ENCODE measurements at regions not wholly inside any gene's neighbourhood (a gene's known extent, or its start where the extent isn't known, plus 50 kb on each side); places are given as distances from the start of the nearest gene placed in this dataset.

DNA sequence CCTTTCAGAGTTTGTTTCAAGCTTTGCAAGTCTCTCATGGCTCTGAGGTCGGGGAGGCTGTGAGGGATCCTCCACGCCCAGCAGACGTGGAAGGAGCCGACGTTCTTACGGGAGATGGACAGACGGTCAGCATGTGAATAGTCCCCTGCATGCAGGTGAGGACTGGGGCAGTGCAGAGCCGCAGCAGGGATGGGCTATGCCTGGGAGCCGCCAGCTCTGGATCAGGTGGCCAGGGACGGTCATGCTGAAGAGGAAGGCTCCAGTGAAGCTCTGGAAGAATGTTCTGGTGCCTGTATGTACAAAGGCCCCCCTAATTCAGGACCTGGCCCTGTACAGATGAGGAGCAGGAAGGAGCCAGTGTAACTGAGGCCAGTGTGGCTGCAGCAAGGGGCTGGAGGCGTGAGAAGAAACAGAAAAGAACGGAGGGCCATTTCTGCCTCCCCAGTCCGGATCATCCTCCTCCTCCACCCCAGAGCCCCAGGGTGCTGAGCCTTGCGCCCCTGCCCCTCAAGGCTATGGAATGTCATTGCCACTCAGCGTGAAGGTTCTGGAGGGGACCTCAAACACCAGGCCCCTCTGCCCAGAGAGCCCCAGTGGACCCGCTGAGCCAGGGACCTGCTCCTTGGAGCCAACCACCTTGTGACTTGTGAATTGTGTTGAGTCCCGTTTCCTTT, 96.8 kb upstream of the DIO3 start:
- no peak for DNase-seq

DNA sequence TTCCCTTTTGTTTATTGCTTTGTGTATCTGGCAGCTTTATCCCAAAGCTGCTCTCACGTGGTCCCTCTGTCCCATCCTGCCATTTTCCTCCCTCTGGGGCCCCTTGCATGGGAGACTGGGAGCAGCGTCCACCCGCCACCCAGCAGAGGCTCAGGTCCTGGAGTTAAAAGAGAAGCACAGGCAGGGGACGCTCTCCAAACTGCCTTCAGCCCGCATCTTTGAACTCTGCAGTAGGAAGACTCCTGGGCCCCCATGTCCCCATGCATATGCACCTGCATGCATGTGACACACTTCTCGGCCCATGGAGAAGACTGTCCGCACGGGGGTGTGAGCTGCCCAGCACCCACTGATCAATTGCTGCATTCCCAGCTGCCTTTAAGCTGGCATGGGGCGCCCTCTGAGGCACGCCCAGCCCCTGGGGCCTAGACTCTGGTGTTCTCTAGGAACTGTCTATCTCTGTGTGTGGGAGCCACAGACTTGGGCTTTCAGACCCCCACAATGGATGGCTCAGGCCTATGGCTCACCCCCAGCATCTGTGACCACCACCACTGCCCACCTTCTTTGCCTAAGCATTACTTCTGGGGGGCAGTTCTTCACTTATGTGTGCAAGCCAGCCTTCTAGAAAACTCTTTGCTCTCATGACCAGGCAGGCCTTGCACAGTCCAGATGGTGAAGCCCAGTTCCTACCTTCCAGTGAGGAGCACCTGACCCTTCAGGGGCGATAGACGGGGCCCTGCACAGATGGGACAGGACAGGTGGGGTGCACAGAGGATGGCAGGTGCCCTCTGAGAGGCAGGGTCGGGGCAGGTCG, 96.1 kb upstream of the DIO3 start:
- no peak for DNase-seq

DNA sequence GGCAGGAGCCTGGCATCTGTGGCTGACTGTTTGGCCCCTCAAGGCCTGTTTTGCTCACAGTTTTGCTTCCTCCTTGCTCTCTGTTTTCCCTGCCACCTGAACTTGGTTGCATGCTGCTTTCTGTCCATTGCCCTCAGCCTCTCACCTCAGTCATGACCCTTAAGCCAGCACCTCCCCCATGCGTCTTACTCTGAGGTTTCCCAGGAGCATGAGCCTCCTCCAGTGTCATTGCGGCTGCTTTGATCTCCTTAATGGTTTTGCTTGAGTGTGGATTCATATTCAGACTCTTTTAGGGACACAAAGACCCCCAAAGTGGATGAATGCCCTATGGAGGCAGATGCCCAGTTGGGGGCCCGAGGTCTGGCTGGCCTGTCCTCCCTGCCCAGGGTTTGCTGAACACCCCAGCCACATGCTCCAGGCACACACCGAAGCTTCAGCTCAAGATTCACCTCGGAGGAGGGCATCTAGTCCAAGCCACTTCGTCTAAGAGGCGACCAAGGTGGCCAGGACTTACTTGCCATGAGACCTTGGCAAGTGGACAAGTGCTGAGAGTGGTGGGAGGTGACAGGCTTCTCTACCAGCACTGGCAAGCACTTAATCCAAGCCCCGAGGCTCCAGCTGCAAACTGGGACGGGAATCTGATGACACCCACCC, 95.4 kb upstream of the DIO3 start:
- DNase-seq = no peak

DNA sequence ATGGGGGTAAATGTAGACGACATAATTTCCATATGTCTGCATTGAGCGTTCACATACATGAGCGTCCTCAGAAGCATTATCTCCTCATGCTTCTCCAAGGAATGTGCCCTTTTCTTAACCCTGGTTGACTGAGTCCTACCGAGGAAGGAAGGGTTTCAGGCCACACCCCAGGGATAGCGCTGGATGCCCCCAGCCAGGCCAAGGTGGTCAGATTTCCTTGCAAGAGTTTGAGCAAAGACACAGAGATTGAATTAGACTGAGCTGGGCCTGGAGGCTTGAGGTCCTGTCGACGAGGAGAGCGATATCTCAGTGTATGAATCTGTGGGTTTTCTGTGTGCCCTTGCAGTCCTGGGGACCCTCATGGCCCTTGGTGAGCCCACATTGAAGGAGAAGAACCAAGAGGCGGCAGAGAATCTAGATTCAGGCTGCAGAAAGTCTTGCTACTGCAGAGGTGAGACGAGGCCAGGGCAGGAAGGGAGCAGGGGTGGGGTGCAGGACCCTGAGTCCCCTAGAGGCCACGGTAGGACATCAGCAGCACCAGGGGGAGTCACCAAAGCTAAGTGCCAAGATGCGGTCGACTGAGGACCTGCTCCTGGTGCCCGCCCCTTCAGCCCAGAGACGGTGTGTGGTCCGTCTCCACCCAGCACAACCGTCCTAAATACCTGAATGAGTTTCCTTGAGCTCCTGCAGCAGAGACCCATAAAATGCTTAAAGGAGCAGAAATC, 94.7 kb upstream of the DIO3 start:
- DNase-seq = no peak

DNA sequence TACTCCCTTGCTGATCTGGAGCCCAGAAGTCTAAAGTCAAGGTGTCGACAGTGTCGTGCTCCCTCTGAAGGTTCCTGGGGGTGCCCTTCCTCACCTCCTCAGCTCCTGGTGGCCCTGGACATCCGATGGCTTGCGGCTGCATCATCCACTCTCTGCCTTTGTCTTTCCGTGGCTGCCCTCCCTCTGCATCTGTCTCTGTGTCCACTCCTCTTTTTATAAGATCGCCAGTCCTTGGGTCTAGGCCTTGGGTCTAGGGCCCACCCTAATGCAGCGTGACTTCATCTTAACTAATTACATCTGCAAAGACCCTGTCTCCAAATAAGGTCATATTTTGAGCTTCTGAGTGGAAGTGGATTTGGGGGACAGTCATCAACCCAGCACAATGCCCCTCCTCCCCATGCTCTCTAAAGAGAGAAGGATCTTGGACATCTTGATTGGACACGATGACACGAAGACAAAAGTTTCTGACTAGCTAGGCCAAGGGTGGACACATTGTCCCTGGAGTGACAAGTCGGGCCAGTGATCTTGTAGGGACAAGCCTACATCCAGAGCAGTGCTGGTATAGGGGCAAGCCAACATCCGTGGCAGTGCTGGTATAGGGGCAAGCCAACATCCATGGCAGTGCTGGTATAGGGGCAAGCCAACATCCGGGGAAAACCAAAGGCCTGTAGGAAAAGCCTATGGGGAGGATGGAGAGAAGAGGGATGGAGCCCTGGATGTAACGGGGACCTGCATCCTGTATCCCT, 93.9 kb upstream of the DIO3 start:
- DNase-seq = no peak

DNA sequence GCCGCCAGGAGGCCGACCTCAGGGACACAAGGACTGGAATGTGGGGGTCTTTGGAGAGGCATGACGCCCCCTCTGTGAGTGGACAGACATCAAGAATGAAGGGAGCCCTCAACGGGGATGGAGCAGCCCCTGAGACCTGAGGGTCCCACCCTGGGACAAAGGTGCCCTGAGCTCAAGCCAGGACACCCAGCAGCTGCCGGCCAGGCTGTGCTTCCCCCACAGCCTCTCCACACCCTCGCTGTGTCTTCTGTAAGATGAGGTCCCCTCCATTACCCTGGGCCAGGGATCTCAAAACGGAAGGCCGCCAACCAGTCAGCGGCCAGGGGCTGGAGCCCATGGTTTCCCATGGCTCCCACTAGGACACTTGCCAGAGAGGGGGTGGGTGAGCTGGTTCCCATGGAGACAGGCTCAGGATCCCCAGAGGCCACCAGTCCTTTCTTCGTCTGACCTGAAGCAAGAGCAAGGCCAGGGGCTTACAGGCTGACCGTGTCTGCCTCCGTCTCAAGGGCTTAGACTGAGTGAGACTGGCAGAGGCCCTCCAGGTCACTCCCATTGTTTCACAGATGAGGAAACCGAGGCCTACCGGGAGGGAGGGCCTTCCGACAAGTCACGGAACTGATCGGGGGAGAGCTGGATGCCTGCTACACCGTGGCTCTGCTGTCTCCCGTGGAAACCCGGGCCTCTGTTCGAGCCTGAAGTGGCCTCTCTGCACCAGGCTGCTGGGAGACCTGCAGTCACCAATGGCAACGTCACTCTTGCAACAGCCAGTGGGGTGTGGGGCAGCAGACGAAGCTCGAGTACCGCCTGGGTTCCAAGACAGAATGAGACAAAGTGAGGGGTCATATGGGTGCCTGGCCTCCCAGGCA, 91.7 kb upstream of the DIO3 start:
- peak; percentile 1 for DNase-seq

DNA sequence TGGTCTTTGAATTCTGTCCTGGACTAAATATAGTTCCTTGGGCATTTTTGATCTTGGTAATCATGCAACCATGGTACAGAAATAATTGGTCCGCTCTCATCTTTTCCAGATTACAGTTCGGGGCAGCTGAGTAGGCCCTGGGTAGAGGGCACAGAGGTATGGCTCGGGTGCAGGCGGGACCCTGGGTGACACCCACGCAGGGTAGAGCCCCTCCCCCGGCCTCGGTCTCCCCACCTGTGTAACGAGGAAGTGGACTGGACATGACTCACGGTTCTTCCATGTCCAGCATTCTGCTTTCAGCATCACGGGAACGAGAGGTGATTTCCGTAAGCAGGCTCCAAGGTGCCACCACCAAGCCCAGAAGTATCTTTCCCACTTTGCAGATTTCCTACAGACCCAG, 91.0 kb upstream of the DIO3 start:
- DNase-seq = no peak

DNA sequence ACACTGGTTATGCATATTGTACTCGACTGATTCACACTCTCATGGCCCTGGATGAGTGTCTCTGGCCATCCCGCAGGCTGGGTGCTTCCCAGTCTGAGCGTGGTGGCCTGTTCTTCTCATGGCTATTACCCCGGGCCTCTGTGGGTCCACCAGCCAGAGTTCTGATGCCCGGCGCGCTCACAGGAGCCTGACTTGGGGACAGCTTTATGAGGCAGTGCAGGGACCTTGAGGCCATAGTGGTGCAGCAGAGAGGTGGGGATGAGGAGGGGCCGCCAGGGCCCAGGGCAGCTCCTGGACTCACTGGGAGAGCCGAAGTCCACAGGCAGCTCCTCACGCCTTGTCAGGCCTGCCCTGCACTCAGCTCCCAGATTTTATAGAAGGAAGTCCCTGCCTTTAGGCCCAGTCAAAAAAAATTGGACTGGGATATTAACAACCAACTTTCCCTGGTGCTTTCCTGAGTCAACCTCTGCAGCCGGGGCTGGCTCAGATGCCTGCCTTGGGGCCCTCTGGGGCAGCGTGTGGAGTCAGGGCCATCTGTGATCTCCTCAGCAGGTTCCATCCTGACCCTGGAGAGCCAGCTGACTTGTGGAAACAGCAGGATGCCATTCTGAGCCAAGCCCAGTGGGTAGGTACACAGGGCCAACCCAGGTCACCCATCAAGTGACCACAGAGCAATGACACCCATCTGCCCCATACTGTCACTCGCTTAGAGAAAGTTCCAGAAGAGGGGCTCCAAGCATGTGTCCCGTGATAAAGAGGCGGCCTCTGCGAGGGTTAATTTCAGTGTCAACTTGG, 89.4 kb upstream of the DIO3 start:
- DNase-seq = no peak

DNA sequence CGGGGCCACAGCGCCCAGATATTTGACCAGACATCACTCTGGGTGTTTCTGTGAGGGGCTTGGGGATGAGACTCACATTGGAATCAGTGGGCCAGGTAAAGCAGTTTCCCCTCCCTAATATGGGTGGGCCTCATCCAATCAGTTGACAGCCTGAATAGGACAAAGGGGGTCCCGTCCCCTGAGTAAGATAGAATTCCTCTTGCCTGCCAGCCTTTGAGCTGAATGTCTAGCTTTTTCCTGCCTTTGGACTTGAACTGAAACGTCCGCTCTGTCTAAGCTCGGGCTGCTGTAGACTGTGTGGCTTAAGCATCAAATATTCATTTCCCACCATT, 88.8 kb upstream of the DIO3 start:
- DNase-seq = no peak

DNA sequence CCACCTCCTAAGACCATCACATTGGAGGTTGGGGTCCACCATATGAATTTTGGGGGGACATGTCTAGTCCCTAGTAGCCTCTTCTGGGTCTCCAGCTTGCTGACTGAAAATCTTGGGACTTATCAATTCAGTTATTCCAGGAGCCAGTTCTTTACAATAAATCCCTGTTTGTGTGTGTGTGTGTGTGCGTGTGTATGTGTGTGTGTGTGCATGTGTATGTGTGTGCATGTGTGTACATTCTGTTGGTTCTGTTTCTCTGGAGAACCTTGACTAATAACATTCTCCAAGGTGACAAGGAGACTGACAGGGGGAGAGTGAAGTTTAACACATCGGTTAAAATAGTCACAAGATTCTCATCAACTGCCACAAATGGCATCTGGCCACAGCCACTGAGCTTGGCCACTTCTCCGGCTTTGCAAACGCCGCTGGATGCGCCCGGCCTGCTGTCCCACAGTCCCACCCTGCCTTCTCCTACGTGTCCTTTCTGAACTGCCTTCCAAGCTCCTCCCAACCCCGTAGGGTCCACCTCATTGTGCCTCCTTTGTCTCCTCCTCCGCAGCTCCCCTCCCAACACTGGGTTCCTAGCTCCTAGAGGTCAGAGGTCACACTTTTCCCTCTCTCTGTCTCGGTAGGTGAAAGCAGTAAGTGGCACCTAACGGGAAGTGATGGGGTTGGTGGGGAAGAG, 88.1 kb upstream of the DIO3 start:
- no peak for DNase-seq

DNA sequence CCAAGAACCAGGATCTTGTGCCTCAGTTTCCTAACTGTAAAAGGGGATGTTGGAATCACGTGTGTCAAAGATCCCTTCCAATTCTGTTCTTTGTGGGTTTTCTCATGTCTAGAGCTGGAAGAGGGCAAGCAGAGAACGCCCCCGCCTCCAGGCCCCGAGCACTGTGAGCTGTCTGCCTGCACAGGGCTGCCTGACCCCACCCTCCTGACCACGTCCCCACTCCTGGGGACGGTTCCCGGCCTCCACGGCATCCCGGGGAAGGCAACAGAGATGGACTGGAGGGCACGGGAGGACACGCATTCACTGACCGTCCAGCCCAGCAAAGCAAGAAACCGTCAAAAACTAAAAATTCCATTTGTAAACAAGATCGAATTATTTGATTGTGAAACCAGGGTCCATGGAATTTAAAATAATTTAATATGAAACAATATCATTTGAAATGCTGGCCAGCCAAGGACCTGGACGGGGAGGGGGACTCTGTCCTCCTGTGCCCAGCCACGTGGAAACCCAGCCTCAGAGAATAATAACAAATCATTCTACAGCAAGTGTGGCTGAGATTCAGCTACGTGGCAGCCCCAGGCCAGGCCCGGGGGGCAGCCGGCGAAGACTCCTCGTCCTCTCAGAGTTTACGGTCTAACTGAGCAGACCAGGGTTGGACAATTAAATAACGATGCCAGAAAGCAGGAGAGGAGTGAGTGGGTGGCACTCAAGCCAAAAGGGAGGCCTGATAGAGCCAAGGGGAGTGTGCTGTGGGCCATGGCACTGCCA, 87.3 kb upstream of the DIO3 start:
- no peak for DNase-seq

DNA sequence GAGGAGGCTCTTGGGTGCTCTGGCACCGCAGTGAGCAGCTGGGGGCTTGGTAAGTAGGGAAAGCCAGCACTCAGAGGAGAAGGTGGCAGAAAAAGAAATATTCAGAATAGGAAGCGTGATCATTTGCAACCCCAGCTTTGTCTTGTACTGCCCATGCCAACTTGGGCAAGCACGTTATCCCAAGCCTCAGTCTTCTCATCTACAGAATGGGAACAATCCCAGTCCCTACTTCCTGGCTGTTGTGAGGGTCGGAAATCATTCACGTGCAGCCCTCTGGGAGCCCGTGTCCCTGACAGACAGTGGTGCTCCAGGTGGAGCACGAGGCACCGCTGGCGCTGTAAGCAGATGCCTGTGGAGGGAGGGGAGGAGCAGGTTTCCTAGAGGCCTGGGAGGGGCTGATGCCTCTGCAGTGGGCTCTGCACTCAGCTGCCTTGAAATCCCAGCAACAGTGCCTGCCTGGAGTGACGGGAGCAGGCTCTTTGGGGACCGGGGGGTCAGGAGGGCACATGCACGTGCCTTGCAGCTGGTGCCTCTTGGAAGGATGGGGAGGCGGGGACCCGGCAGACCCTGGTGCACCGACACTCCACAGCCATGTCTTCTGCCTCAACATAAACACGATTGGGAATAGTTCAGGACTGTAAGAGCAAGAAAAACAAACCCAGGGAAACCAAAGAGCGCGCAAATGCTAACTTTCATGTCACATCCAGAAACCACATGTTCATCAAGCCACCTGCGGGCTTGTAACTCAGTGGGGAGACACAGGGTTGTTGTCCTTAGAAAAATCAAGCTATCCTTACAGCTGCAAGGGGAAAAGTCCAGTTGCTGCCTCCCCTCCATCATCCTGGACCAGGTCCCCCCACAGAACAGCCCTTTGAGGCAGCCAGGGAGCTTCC, 86.5 kb upstream of the DIO3 start:
- DNase-seq = no peak

DNA sequence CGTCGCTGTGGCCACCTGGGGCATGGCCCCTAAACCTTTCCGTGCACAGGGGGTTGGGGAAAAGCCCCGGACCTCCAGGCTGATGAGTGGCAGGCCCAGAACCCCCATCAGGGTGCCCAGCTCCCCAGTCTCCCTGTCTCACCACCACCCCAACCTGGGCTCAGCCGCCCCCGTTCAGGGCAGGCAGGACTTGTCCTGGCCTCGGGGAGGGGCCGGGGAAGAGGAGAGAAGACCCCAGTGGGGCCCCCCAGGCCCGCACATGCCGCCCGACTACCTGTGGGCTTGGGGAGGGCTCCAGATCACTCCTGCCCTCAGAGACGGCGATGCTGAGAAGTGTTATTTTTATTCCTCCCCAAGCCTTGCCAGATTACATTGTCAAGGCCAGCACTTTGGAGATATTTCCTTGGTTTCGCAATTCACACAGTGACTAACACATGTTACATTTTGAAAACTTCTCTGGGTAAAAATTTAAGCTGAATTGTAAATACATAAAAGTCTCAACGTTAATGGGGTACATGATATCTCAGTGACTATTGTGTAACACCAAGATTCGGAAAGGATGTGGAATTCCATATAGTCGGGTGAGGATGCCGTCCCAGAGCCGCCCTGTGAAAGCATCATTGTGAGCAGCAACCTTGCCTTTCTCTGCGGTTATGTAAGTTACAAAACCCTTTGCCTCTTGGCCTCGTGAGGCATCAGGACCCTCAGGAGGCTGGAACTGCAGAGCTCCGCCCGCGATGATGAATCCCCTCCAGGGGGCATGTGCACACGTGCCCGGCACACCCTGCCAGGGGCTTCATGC, 85.6 kb upstream of the DIO3 start:
- DNase-seq = no peak

DNA sequence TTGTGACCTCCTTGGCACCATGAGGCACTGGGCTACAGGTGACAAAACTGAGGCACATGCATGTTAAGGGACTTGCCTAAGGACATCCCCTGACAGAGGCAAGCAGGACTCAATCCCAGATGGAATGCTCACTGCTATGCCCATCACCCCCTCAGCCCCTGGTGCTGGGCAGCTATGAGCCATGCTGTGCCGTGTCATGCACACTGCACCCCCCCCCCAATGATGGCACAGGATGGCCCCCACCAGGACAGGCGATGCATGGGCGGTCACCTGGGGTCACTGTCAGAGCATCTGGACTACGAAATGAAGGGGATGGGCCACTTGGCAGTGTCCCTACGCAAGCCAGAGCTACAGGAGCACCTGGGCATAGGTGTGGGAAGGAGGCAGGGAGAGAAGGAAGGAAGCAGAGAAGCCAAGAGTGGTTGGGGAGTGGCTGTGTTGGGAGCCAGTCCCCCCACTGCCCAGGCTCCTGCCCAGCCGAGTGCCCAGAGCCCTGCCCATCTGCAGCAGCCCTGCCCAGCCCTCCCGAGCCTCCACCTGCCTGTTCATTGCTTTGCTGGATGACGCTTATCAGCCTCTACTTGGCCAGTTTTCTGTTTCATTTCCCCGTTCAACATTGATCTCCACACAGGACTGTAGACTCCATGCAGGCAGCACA, 84.9 kb upstream of the DIO3 start:
- no peak for DNase-seq

DNA sequence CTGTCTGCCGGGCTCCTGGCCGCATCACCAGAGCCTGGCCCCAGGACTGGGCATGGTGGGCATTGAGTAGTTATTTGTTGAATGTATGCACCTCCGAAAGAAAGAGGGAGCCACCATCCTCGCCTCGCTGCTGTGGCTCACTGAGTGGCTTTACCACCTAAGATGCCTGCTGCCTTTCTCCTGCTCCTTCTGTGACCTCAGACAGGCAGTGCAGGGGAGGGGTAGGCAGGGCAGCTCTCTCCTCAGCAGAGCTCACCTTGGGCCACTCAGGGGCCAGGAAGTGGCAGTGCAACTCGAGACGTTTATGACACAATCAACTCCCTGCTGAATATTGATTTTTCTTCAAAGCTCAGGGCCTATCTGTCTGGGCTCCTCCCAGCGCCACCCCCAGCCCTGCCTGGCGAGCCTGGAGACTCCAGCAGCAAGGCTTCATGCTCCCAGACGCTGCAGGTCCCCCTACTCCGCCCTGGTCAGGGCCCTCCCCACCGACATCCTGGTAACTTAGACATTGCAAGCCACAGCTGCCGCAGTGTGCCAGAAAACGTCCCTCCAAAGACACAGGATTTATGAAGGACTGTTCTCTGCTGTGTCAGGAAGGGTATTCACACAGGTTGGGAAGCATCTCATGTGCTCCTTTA, 84.3 kb upstream of the DIO3 start:
- DNase-seq = peak; percentile 41

DNA sequence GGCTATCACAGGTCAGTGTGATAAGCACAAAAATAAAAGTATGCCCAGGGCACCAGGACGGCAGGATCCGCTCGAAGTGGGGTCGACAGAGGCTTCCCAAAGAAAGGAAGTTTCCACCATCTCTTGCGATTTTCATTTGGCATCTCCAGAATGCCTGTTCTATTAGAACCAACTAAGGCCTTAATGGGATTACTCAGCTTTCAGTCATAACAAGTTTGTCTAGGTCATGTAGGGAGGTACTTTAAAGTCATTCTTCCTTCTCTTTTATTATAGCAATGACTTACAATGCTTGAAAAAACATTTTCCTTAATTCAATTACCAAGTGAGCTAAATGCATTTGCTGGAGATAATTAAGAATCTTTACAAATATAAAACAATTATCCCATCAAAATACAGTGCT, 83.6 kb upstream of the DIO3 start:
- no peak for DNase-seq

DNA sequence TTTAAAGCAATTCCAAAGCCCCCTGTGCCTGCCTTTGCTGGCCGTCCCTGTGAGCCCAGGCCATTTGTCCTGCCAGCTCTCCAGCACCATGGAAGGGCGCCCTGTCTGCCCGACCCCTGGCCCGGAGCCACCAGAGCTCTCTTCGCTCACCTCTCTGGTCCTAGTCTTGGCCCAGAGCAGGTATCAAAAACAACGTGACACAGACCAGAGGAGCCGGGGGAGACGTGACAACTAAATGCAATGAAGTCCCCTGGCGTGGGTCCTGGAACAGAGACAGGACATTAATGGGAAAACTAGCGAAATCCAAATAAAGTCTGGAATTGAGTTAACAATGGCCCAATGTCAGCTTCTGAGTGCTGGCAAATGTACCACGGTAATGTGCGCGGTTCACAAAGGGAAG, 83.2 kb upstream of the DIO3 start:
- no peak for DNase-seq

All from NCI-H1436 (cell line).